ENCODE measurements at regions not wholly inside any gene's neighbourhood (a gene's known extent, or its start where the extent isn't known, plus 50 kb on each side); places are given as distances from the start of the nearest gene placed in this dataset.

GRCh38 chr14:61638595-61639387 lies 56.5 kb upstream of the HIF1A start:
- Mint-ChIP-seq H3K36me3 (peaks cover 2% of the 10 kb centered on the region), H3K4me3 (no peak overlapping the region), H3K4me1 (ENCODE audit: low read depth) (peaks cover 25% of the 10 kb centered on the region), H3K27ac (no peak overlapping the region), H3K9me3 (ENCODE audit: low read depth) (no peaks in the 10 kb centered on the region), H3K27me3 (no peaks in the 10 kb centered on the region)

- Mint-ChIP-seq H3K36me3 (peaks cover 2% of the 10 kb centered on the region), H3K4me3 (no peak overlapping the region), H3K4me1 (ENCODE audit: low read depth) (peaks cover 31% of the 10 kb centered on the region), H3K27ac (no peak overlapping the region), H3K9me3 (ENCODE audit: low read depth) (no peaks in the 10 kb centered on the region), H3K27me3 (no peaks in the 10 kb centered on the region)
Measured at GRCh38 chr14:61640158-61641136, 54.9 kb upstream of the HIF1A start.

- Mint-ChIP-seq H3K4me3 (no peak overlapping the region), H3K4me1 (ENCODE audit: low read depth) (peaks cover 18% of the 10 kb centered on the region), H3K36me3 (peaks cover 2% of the 10 kb centered on the region), H3K27ac (no peak overlapping the region), H3K27me3 (no peaks in the 10 kb centered on the region), H3K9me3 (ENCODE audit: low read depth) (no peaks in the 10 kb centered on the region)
Measured at GRCh38 chr14:61641914-61642613, 53.2 kb upstream of the HIF1A start.

GRCh38 chr14:61642614-61642982 lies 52.7 kb upstream of the HIF1A start:
- H3K36me3 Mint-ChIP-seq: peaks cover 2% of the 10 kb centered on the region
- no peak overlapping the region for H3K27ac Mint-ChIP-seq
- peaks cover 19% of the 10 kb centered on the region for H3K4me1 Mint-ChIP-seq (ENCODE audit: low read depth)
- no peaks in the 10 kb centered on the region for H3K27me3 Mint-ChIP-seq
- H3K9me3 Mint-ChIP-seq (ENCODE audit: low read depth): no peaks in the 10 kb centered on the region
- H3K4me3 Mint-ChIP-seq: no peak overlapping the region

GRCh38 chr14:61643555-61643954 lies 51.8 kb upstream of the HIF1A start:
- Mint-ChIP-seq H3K4me1 (ENCODE audit: low read depth) (peaks cover 23% of the 10 kb centered on the region), H3K27me3 (no peaks in the 10 kb centered on the region), H3K4me3 (no peak overlapping the region), H3K27ac (peak overlapping the region; percentile 4), H3K9me3 (ENCODE audit: low read depth) (no peaks in the 10 kb centered on the region), H3K36me3 (peaks cover 2% of the 10 kb centered on the region)

GRCh38 chr14:61644175-61644574 lies 51.1 kb upstream of the HIF1A start:
- H3K4me3 Mint-ChIP-seq: no peak overlapping the region
- H3K9me3 Mint-ChIP-seq (ENCODE audit: low read depth): no peaks in the 10 kb centered on the region
- no peaks in the 10 kb centered on the region for H3K27me3 Mint-ChIP-seq
- H3K4me1 Mint-ChIP-seq (ENCODE audit: low read depth): peaks cover 29% of the 10 kb centered on the region
- H3K27ac Mint-ChIP-seq: no peak overlapping the region
- H3K36me3 Mint-ChIP-seq: peaks cover 2% of the 10 kb centered on the region

GRCh38 chr14:61644834-61645233 lies 50.5 kb upstream of the HIF1A start:
- Mint-ChIP-seq H3K27me3 (no peaks in the 10 kb centered on the region), H3K27ac (no peak overlapping the region), H3K36me3 (peaks cover 2% of the 10 kb centered on the region), H3K4me3 (no peak overlapping the region), H3K9me3 (ENCODE audit: low read depth) (no peaks in the 10 kb centered on the region), H3K4me1 (ENCODE audit: low read depth) (peaks cover 35% of the 10 kb centered on the region)

GRCh38 chr14:61645247-61645646 lies 50.1 kb upstream of the HIF1A start:
- H3K27me3 Mint-ChIP-seq: no peaks in the 10 kb centered on the region
- H3K27ac Mint-ChIP-seq: no peak overlapping the region
- peaks cover 35% of the 10 kb centered on the region for H3K4me1 Mint-ChIP-seq (ENCODE audit: low read depth)
- H3K9me3 Mint-ChIP-seq (ENCODE audit: low read depth): no peaks in the 10 kb centered on the region
- H3K4me3 Mint-ChIP-seq: no peak overlapping the region
- peaks cover 2% of the 10 kb centered on the region for H3K36me3 Mint-ChIP-seq
